A549 (cell line): ENCODE measurements at regions not wholly inside any gene's neighbourhood (a gene's known extent, or its start where the extent isn't known, plus 50 kb on each side); places are given as distances from the start of the nearest gene placed in this dataset.

Experiments used
- BHLHE40 ChIP-seq: IDR thresholded peaks from 2 replicates; pipeline ENCODE4 v1.6.1; 2012; ENCODE audit warnings: low read depth, low read length, inconsistent platforms
- CEBPB ChIP-seq, 2 experiments: fragments of >200 bp in 1 of 2; sonication (Bioruptor Twin) in 1 of 2; formaldehyde crosslinking in 1 of 2; IDR thresholded peaks; 2 replicates each; pipeline ENCODE4 v1.6.1; 2012 to 2016
- CTCF ChIP-seq: fragments of >200 bp; sonication (Bioruptor Twin); formaldehyde crosslinking; IDR thresholded peaks from 3 replicates; pipeline ENCODE4 v1.5.1; 2016
- ESRRA ChIP-seq: fragments of 150-350 bp; IDR thresholded peaks from 2 replicates; pipeline ENCODE4 v1.6.1; 2014; ENCODE audit warnings: mild to moderate bottlenecking, low read length, borderline replicate concordance
- FOSB ChIP-seq: fragments of 250-450 bp; sonication (Bioruptor Pico); IDR thresholded peaks from 2 replicates; pipeline ENCODE4 v1.5.0; 2020; ENCODE audit warnings: mild to moderate bottlenecking, moderate library complexity
- HDAC2 ChIP-seq: fragments of 200-600 bp; sonication (generic); IDR thresholded peaks from 2 replicates; pipeline ENCODE4 v1.6.1; 2016
- HMGXB4 ChIP-seq: fragments of 250-450 bp; sonication (Bioruptor Pico); IDR thresholded peaks from 2 replicates; pipeline ENCODE4 v1.5.0; 2021; ENCODE audit warnings: mild to moderate bottlenecking, moderate library complexity, borderline replicate concordance
- PHF8 ChIP-seq: fragments of 200-600 bp; sonication (generic); IDR thresholded peaks from 2 replicates; pipeline ENCODE4 v1.6.1; 2016; ENCODE audit warnings: low read depth, mild to moderate bottlenecking, antibody characterized with exemption, moderate library complexity, borderline replicate concordance
- POLR2A ChIP-seq: IDR thresholded peaks from 2 replicates; pipeline ENCODE4 v1.6.1; 2012; ENCODE audit warnings: mild to moderate bottlenecking, low read length
- RAD21 ChIP-seq, 2 experiments: fragments of >200 bp in 1 of 2; sonication (Bioruptor Twin) in 1 of 2; formaldehyde crosslinking in 1 of 2; IDR thresholded peaks in 1 of 2; conservative IDR thresholded peaks in 1 of 2; 2 replicates in 1 of 2; 3 replicates in 1 of 2; pipeline ENCODE4 v1.6.1; 2012 to 2018; ENCODE audit warnings: inconsistent platforms in 1 of 2
- REST ChIP-seq: fragments of 200-600 bp; sonication (generic); IDR thresholded peaks from 2 replicates; pipeline ENCODE4 v1.6.1; 2016; ENCODE audit warnings: antibody characterized with exemption, mild to moderate bottlenecking, moderate library complexity
- SMC3 ChIP-seq: fragments of >200 bp; sonication (Bioruptor Twin); formaldehyde crosslinking; IDR thresholded peaks from 3 replicates; pipeline ENCODE4 v1.6.1; 2018; ENCODE audit warnings: inconsistent platforms
- TP53 ChIP-seq: fragments of 250-450 bp; sonication (Bioruptor Pico); IDR thresholded peaks from 2 replicates; pipeline ENCODE4 v1.5.0; 2021; ENCODE audit warnings: mild to moderate bottlenecking, moderate library complexity

GRCh38 chr12:71208053-71208685 lies 50.4 kb upstream of the TSPAN8 start:
- TF ChIP-seq CTCF = no peak
- no peak for TF ChIP-seq FOSB
- TF ChIP-seq SMC3 = no peak
- no peak for TF ChIP-seq REST
- no peak for TF ChIP-seq POLR2A
- no peak for TF ChIP-seq PHF8
- TF ChIP-seq HMGXB4 (CRISPR knock-in tag) = no peak
- TF ChIP-seq HDAC2 = no peak
- no peak for TF ChIP-seq BHLHE40
- no peak for TF ChIP-seq ESRRA
- no peak for TF ChIP-seq RAD21 (conservative IDR thresholded peaks at IDR 0.05 in 1 of 2, IDR thresholded peaks at IDR 0.05 in 1 of 2)
- no peak for TF ChIP-seq CEBPB (IDR thresholded peaks at IDR 0.05)
- TF ChIP-seq TP53 (CRISPR knock-in tag) = no peak
